Fibroblast of skin of back (primary cell): ENCODE measurements at regions not wholly inside any gene's neighbourhood (a gene's known extent, or its start where the extent isn't known, plus 50 kb on each side); places are given as distances from the start of the nearest gene placed in this dataset.
"Not testable (repeated sequence)": the region's sequence is repeated elsewhere in the genome, so short reads cannot be mapped to it uniquely, and the experiment has no call there.

Experiments
- DNase-seq: peaks from one replicate; pipeline ENCODE4 v3.0.0-alpha.2; 2013

DNA sequence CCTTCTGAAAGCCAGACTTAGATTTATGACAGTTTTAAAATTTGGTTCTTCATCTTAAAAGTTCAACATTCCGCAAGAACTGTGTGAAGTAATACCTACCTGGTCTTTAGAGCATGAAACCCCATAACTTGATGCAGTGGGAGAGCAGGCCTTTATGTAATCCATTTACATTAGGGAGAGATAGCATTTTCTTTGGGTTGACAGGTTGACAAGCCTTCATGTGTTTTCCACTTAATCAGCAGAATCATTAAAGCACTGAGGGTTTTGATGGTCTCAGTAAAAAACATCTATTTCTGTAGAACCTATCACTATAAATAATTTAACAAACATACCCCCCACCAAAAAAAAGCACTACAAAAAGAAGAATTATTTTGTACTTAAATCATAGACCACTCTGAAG, 121.6 kb upstream of the KIF2A start:
- no peak for DNase-seq

DNA sequence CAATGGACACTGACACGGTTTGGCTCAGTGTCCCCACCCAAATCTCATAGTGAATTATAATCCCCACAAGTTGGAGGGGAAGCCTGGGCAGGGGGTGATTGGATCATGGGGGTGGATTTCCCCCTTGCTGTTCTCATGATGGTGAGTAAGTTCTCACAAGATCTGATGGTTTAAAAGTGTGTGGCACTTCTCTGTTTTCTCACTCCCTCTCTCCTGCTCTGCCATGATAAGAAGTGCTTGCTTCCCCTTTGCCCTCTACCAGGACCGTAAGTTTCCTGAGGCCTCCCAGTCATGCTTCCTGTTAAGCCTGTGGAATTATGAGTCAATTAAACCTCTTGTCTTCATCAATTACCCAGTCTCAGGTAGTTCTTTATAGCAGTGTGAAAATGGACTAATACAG, 115.8 kb upstream of the KIF2A start:
- no peak for DNase-seq

DNA sequence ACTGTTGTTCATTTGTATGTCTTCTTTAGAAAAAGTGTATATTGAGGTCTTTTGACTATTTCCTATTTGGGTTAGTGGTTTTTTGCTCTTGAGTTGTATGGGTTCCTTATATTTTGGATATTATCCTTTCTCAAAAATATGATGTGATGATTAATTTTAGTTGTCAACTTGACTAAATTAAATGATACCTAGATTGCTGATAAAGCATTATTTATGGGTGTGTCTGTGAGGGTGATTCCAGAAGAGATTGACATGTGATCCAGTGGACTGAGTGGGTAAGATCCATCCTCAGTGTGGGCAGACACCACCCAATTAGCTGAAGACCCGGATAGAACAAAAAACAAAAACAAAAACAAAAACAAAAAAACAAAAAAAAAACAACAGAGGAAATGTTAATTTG, 115.1 kb upstream of the KIF2A start:
- no peak for DNase-seq

DNA sequence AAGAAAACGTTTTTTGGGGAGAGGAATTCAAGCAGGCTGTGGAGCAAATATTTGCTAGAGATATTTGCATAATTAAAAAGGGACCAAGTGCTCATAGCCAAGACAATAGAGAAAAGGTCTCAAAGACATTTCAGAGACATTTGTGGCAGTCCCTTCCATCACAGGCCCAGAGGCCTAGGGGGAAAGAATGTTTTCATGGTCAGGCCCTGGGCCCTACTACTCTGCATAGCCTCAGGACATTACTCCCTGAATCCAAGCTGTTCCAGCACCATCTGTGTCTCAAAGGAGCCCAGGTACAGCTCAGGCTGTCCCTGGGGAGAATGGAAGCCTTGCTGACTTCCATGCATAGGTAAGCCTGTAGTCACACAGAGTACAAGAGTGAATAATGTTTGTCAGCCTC, 113.0 kb upstream of the KIF2A start:
- DNase-seq: no peak

DNA sequence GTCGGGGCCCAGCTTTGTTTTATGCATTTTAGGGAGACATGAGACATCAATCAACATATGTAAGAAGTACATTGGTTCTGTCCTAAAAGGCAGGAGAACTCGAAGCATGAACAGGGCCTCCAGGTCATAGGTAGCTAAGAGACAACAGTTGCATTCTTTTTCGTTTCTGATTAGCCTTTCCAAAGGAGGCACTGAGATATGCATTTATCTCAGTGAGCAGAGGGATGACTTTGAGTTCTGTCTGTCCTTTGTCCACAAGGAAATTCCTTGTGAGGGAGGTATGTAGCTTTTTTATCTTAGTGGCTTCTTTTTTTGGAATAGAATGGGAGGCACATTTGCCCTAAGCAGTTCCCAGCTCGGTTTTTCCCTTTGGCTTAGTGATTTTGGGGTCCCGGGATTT, 109.5 kb upstream of the KIF2A start:
- DNase-seq: not testable (repeated sequence)

DNA sequence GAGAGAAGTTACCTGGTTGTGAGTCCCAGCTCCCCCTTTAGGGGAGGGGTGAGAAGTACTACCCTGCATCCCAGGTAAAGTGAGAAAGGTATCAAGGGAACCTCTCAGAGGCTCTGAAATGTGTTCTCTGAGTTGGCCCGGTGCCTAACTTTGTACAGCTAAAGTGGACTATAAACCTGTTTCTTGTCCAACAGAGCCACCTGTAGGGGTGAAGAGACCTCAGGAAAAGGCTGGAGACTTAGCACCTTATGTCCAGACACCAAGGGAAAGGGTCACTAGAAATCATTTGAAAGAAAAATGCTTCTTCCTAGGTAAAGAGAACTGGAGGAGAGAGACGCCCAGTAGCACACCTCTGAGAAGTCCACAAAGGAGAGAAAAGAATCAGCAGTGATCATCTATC, 108.3 kb upstream of the KIF2A start:
- no peak for DNase-seq

DNA sequence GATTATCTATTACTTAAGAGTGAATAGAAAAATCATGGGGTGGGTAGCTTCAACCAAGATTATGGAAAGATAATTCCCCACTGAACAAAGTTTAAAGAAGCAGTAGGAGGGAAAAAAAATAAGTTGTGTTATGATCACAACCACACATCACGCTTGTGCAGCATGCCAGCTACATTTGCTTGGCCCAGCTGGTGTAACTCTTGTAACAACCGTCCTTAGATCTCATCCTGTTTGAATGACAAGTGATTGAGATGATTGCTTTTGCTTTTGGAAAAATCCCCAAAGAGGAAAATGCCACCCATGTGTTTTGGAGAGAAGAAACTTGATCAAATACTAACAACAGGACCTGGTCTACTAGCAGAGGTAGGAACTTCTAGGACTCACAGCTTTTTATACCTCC, 107.6 kb upstream of the KIF2A start:
- DNase-seq: no peak

DNA sequence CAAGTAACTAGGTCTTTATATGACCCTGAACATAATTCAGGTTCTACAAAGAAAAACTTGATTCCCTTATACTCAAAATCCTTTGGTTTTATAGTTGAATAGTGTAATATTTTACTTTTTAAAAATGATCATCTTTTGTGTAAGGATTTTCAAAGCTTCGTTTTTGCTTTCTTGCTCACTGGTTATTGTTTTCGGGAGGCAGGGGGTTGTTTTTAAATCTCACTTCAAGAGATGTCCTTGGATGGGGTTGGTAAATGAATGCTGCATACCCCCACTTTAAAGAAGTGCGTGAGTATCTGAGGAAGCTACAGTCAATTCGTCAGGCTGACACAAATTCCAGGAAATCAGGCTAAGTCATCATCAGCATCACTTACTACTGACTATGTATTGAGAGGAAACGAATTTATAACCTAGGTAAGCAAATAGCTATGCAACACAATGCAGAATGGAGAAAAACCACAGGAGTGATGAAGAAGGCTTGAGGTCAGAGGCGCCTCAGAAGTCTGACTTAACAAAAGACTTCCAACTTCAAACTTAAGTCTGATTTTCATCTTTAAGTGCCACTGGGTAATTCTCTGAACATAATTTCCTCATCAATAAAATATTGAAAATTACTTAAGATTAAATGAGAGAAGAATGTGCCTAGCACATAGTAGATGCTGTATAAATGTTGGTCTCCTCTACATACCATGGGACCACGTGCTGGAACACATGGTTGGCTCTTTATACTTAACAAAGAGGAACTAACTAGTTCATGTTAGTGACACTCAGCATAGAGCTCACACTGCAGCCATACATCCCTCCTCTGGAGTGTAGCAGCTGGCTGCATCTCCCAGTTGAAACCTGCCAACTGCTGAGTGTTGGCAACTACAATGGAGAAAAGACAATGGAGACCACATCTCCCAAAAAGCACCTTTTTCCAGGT, 106.0 kb upstream of the KIF2A start:
- DNase-seq: no peak

DNA sequence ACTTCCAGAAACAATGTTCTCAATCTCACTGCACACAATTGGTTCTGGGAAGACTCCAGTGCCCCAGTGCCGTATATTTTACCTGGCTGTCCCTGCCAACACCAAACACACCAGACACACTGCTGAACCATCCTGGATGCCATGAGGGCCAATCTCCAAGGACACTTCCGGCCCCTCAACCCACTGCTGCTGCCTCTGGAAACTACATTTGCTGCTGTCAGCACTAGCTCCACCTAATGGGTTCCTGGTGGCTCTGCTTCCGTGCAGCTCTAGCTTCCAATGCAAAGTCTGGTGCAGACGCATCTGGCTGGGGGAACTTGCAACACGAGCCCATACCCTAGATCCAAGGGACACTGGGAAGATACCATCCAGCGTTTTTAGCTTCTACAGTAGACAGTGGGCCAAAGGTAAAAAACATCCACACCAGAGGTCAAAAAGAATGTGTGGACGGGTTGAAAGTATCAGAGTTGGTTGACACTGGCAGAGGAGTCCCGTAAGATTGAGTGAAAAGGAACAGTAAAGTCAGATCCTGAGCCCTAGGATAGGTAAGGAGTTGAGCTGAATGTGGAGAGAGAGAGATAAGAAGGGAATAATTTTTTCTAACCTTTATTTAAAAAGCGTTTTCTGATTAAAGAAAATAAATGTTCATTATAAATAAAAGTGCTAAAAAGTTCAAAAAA, 99.7 kb upstream of the KIF2A start:
- DNase-seq: peak; percentile 7

DNA sequence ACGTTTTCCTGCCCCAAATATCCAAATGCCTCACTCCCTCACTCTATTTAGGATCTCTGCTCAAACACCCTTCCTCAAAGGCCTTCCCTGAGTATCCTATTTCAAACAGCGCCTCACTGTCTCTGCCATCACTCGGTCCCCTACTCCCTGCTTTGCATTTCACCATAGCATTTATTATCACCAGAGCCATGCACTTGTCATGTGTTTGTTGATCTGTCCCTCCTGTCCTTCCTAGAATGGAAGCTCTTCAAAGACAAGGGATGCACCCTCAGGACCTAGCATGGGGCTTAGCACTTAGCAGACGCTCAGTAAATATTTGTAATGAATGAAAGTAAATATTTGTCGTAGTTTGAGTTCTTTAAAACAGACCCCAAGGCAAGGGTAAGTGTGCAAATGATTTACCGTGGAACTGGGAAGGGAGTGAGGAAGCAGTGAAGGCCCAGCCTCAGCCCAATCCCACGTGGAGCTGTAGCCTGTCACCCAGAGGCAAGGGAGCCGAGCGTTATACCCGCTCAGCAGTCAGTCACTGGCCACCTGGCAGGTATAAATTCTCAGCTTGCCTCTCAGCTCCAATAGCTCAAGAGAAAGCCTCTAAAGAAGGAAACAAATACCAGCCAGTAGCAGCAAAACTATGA, 97.7 kb upstream of the KIF2A start:
- no peak for DNase-seq

DNA sequence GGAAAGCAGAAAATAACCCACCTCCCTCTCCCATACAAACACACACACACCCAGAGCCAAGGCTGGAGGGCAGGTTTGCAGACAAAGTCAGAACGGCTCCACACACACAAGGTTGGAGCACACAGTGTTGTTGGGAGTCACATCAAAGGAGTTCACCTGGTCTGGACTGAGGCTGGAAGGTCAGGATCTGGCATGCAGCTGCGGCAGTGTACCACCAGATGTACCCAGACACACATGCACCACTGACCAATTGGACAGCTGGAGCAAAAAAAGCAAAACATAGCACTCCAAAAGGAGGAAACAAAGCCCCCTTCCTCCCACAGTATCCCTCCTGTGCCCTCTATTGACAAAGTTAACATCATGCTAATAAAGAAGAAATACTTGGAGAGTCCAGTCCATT, 94.6 kb upstream of the KIF2A start:
- DNase-seq: no peak

DNA sequence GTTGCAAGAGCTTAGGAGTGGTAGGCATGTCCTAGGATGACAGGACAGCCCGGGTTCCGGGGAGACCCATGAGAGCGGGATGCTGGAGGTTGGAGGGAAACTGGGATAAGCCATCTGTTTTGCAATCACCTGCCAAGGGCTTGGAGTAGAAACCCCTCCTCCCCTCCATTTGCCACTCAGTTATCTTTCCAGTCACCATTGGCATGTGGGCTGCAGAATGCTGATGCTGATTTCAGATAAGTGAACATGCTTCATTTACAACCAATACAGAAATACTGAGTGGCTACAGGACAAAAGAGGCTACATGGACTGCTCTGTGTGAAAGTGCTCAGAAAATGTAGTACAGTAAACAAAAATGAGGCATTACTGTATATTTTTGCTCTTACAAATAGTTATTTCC, 93.4 kb upstream of the KIF2A start:
- DNase-seq: no peak

DNA sequence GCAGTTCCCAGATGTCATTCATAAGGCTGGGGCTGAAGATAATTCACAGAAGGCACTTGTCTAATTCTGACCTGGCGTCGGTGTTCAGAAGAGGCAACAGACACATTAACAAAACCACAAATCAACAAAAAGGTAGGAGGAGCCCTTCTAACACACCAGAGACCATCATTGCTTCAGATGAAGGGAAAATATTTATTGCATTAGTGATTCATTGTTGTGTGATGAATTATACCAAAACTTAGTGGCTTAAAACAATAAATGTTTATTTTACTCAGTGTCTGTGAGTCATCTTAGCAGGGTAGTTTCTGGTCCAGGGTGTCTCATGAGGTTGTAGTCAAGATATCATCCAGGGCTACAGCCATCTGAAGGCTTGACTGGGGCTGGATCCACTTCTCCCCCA, 91.3 kb upstream of the KIF2A start:
- peak; percentile 37 for DNase-seq

DNA sequence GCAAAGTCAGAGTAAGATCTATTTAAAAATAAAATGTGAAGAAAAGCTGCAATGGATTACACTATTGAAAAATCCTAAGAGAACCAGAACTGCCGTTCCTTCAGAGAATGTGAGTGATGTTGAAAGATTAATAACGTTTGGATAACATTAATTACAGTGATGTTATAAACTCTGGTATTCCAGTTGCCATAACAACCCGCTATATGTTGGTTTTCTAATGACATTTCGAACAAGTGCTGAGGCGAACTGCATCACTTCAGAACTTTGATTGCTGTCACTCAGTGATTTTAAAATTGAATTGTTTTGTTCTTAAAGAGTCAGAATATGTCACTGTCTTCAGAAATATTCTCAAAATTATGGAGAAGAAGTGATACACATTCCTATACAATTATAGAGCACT, 89.4 kb upstream of the KIF2A start:
- DNase-seq: not testable (repeated sequence)

DNA sequence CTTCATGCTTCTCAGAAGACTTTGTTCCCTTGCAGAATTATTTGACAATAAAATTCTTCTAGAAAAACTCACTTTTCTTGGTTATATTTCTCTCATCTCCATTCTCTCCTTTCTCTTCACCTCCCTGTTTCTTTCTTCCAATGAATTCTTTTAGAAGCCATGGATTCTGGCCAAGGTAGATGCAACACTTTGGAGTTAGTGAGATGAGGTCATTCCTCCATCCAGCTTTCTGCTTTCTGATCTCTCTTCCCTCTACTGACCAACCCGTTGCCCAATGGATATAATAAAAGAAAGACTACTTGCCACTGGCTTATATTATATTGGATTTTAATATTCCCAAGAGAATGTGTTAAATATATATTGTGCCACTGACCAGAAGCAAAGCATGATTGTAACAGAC, 88.9 kb upstream of the KIF2A start:
- DNase-seq: not testable (repeated sequence)

DNA sequence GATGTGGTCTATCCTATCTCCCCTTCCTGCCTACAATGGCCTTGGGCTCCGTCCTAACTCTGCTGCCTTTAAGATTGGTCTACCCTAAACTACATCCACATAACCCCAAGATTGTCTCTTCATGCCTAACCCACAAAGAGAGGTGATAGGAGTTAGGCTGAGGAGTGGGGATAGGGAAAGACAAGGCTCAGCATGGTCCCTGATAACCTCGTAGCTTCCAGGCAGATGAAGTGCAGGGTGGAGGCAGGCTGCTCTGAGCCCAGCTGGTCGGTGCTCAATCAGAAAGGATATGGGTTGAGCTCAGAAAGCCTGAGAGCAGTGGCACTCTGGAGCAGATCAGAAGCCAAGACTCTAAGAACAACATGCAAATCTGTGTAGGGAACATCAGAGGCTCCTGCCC, 87.1 kb upstream of the KIF2A start:
- not testable (repeated sequence) for DNase-seq

DNA sequence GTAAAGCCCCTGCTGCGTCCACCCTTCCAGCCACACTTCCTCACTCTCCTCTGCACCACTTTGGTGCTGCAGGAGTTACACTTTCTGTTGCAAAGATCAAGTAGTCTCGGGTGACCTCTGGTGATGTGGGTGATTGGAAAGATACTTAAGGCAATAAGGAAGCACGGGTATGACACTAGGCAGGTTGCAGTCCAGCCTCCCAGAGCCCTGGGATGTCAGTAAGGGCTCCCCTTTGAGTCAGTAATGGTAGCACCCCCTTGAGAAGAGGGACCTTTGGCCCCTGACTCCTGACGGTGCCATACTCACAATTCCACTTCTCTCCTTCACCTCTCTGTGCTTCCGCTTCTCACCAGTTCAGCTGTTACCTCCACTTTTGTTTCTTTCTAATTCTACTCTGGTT, 84.1 kb upstream of the KIF2A start:
- not testable (repeated sequence) for DNase-seq

DNA sequence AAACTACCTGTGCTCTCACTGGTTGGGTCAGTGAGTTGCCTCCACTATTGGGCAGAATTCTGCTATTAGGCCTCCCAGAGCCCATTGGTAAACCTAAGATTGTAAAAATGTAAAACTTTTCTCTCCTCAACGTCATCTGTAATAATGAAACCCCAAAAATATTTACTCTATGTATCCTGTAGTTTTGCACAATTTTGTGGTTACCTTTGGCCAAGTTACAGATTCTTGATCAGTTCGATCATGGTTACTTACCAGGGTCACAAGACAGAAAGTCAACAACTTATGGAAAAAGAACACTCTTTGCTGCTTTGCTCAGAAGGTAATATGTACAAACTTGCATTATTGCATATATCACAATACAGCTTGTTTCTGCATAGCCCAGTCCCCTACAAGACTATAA, 83.7 kb upstream of the KIF2A start:
- peak; percentile 48 for DNase-seq

DNA sequence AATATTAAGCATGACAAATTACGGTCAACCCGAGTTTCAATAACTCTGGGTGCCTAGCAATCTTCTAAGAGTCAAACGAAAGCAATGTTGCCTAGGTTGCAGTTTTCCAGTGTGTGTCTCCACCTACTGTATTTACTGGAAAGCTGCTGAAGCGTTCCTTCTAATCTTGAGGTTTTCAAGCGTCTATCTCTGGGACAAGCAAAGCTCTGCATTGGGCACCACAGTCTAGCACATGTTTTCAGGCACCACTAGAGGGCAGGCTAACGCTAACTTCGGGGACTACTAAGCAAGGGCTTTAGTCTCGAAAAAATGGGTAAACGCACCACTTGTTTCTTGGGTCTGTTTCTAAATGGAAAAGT, 82.7 kb upstream of the KIF2A start:
- DNase-seq: not testable (repeated sequence)

DNA sequence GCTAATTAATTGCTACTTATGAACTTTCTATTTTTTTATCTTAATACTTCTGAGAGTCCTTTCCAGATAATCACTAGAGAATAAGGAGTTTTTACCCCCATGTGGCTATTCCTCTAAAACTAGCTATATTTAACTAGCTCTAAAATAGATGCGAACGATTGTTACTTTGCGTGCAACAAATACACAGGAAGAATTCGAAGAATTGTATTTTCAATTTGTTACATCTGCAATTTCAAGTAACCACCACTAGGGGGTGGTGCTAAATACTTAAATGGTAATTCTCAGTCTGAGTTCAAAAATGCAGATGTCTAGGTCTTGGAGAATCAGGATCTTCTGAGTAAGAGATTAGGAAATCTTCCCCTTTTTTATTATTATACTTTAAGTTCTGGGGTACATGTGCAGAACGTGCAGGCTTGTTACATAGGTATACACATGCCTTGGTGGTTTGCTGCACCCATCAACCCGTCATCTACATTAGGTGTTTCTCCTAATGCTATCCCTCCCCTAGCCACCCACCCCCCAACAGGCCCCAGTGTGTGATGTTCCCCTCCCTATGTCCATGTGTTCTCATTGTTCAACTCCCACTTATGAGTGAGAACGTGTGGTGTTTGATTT, 80.9 kb upstream of the KIF2A start:
- DNase-seq: not testable (repeated sequence)

DNA sequence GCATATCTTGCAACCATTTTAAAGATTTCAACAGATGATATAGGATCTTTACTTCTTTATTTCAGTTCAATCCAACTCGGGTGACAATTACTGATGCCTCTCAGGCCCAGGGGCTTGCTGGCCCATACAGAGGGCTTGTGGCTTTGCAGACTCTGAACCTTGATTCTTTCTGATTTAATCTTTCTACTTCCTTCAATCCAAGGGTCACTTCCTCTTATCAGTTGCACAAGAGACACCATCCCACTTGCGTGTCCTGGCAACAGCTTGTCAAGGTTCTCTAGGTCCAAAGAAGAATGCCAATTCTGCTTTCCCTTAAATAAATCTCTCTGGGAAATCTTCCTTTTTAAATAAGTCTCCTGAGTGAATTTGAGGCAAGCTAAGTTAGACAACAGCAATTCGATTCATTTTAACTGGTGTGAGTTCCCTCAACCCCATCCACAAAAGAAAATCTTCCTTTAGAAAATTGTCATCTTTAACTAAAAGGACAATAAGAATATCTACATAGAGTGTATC, 75.1 kb upstream of the KIF2A start:
- not testable (repeated sequence) for DNase-seq

DNA sequence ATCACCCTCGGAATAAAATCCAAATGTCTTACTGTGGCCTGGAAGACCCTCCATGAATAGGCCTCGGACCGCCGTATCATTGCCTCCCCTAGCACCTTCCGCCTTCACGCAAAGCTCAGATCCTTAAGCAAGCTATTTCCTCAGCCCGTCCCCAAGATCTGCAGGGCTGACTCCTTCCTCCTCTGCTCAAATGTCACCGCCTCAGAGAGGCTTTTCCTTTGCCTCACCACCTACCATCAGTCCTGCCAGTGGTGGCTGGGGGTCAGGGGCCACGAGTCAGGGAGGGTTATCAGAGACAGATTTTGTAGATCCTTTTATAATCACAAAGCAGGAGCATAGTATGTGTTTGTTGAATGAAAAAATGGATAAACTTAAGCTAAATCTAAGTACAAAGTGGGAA, 74.4 kb upstream of the KIF2A start:
- no peak for DNase-seq

DNA sequence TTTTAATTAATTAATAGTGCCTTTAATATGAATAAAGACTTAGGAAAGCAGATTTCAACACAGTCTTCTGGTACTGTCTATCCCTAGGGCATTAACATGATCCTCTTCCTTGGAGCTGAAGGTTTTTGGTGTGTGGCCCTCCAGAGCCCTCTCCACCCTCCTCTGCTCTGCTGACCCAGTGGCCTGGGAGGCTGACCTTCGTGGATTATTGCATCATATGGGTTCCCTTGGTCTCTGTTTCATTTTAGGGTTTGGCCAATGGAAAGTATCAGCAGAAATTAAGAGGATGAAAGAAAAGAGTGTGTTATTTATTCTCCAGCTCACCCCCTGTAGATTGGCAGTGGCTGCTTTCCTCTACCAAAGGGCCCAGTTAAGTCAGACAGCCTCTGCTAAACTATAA, 73.8 kb upstream of the KIF2A start:
- not testable (repeated sequence) for DNase-seq
